SHP77 (cell line): ENCODE measurements at regions not wholly inside any gene's neighbourhood (a gene's known extent, or its start where the extent isn't known, plus 50 kb on each side); places are given as distances from the start of the nearest gene placed in this dataset.

ENCODE experiments used
- DNase-seq, 2 experiments: peaks; one replicate each; lab custom pipeline; 2025; lab: John Stamatoyannopoulos, UW

DNA sequence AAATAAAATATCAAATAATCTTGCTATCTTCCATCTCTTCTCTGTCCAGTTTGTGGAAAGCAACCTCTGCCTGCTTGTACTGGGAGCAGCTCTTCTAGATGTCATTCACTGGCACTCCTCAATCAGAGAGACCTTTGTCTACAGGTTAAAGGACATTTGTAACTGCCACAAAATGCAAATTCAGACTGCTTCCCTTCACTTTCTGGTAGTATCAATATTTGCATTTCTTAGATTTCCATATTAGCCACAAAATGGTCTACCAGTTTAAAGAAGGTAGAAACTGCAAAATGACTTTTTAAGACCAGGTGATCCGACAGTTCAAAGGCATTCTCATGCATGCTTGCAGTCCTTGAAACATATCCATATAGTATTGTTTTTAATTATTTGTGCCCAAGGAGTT is 51.7 kb upstream of the RCN1 start:
- no peak for DNase-seq

DNA sequence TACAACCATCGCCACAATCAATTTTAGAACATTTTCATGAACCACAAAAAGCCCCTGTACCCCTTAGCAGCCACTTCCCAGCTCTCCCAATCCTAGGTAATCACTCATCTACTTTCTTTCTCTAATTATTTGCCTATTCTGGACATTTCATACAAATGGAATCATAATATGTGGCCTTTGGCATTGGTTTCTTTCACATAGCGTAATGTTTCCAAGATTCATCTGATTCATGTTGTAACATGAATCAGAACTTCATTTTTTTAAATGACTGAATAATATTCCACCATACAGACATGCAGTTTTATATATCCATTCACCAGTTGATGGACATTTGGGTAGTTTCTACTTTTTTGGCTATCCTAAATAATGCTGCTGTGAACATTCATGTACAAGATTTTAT is 56.2 kb upstream of the RCN1 start:
- DNase-seq: no peak

DNA sequence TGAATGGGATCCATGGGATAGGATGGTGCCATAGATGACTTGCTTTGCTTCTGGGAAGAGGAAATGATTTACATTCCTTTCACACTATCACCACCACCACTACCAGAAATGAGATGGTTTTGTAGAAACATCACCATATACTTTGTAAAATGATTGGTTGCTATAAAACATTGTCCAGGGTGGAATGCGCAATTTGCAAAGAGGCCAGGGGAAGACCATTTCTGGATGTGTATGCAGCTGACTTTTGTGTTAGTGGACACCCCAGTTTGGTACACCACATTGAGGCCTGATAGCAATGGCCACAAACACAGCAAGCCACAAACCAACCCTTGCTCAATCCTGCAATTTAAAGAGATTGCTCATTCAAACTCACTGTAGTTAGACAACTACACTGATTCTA is 56.7 kb upstream of the RCN1 start:
- no peak for DNase-seq

DNA sequence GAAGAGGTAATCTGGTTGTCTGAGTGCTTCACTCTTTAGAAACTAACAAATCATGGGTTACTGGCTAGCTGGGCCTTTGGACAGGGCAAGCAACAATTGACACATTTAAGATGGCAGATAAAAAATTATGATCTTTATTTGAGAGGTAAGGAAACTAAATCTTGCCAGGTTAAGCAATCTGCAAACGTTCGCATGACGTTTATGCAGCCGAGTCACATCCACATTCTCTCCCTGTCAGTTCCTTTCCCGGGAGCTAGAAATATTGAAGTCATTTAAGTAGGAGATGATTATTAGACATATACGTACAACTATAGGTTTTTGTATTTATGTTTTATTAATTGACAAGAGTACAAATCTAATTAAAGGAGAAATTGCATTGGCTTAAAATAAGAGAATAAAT is 57.4 kb upstream of the RCN1 start:
- no peak for DNase-seq

DNA sequence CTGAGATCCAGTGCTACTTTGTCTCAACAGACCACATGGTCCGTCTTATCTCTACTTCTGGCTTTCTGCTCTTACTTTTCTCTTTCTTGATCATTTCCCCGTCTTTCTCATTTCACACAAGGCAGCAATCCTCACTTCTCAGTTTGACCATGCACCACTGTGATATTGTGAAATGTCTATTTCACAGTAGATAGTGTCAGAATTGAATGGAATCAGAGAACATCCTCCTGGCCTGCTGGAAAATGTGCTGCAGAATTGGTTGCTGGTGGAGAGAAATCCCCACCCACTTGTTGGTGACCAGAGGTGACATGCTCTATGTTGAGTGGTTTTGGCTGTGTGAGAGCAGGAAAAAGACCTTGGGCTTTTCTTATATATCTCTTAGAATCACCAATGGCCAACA is 57.8 kb upstream of the RCN1 start:
- DNase-seq: no peak

DNA sequence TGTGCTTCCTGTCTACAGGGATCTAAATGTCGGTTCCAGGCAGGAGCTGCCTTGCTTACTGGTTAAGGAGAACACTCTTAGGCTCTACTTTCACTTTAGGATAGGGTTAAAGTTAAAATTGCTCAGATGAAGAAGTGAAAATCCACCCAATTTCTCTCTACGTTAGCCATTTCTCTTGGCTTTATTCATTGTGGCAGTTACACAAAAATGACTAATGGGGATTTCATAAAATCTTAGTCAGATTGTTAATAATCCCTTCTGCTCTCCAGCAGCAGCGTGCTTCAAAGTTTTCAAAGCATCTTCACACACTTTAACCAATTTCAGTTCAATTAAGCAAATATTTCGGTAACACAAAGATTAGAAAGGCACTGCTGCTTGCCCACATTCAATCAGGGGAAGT is 58.4 kb upstream of the RCN1 start:
- no peak for DNase-seq

DNA sequence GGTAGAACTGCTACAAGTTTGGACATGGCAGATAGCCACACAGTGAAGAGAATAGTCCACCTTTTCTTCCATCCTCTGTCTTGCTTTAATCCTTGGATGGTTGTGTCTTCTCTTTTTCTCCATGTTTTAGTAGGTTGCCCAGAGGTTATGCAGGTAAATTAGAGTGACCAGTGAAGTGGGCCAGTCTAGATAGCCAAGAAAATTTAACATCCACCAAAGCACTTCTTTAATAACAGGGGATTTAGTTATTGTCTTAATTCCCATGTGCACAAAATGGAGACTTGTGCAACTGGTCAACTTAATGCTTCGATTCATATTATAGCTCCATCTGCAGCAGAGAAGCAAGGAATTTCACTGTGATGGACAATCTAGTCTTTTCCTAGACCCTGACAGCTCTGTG is 58.8 kb upstream of the RCN1 start:
- DNase-seq: no peak

DNA sequence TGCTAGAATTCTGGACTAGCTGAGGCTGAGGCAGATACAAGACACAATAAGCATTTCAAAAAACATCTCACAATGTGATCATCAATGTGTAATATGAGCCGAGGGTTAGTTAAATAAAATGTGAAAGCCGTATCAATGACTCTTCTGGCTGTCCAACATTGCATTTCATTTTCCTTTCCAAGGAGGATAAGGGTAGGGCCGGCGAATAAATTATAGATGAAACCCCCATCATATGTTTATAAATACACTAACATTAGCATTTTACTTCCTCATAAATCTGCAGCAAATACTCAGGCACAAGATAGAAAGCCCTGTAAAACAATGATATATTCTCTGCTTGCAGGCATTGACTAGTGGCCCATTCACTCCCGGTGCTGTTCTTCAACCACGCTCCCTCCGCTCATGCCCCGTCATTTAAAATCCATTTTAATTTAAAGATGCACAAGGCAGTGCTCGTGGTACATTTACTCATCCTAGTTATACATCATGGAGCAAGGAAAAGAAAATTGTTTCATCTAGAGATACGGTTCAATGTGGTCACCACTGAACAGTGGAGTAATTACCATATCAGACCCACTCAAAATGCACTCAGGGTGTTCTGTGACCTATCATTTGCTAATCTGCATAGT is 59.9 kb upstream of the RCN1 start:
- no peak for DNase-seq

DNA sequence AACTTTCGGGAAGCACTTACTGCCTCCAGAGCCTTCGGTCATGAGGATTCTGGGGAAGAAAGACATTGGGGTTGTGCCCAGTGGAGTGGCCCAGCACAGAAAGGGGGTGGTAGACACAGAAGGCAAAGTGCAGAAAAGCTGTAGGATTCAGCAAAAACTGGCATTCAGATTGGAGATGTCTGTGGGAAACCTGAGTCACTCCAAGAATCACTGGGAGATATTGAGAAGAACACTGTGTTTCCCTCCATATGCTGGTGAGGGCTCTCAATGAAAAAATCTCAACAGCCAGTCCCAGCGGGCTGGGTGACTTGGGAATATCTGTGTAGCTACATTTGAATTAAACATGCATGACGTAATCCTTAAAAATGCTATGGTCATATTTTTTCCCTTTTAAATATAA is 61.2 kb upstream of the RCN1 start:
- no peak for DNase-seq

DNA sequence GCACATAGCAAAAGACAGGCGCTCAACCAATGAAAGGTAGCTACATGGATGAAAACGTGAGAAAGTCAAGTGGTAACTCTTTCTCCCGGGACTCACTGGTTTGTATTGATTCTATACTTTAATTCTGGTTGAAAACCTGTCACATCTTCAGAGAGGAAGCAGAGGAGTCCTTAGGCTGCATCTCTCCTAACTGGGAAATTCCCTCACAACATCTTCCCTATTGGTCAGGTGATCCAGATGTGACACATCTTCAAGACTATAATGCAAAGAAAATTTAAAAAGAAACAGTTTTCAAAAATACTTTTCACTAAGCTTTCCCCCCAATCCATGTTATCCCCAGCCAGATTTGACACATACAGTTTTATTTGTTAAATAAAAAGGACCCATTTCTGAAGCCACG is 62.7 kb upstream of the RCN1 start:
- no peak for DNase-seq

DNA sequence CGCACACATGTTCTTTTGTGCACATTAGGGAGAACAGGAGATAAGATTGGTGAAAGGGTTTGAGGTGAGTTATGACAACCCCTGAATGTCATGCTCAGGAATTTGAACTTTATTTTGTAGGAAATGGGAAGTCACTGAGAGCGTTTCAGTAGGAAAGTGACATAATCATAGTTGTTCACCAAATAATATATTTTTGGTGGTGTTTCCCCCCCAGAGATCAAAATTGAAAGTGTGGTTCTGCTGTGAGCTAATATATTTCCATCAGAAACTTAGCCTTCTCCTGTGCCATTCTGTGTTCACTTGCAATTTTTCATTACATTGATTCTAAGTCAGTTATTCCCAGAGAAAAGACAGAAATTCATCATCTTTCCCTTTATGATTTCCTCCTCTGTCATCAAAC is 64.1 kb upstream of the RCN1 start:
- no peak for DNase-seq

DNA sequence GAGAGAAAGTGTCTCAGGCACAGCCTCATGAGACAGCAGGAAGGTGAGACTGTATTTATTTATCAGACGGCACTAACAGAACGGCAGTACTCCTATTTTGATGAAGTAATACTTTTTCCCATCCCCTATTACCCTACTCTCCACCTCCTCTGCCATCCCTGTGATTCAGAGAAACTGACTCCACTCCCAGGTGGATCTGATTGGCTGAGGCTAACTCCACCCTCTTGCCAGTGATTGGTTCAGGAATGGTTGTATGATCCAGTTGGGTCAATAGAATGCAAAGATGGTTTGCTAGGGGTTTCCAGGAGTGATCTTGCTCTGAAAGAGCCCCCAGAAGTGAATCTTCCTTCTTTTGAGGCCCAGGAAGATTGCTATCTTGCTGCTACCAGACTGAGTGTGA is 65.9 kb upstream of the RCN1 start:
- no peak for DNase-seq

DNA sequence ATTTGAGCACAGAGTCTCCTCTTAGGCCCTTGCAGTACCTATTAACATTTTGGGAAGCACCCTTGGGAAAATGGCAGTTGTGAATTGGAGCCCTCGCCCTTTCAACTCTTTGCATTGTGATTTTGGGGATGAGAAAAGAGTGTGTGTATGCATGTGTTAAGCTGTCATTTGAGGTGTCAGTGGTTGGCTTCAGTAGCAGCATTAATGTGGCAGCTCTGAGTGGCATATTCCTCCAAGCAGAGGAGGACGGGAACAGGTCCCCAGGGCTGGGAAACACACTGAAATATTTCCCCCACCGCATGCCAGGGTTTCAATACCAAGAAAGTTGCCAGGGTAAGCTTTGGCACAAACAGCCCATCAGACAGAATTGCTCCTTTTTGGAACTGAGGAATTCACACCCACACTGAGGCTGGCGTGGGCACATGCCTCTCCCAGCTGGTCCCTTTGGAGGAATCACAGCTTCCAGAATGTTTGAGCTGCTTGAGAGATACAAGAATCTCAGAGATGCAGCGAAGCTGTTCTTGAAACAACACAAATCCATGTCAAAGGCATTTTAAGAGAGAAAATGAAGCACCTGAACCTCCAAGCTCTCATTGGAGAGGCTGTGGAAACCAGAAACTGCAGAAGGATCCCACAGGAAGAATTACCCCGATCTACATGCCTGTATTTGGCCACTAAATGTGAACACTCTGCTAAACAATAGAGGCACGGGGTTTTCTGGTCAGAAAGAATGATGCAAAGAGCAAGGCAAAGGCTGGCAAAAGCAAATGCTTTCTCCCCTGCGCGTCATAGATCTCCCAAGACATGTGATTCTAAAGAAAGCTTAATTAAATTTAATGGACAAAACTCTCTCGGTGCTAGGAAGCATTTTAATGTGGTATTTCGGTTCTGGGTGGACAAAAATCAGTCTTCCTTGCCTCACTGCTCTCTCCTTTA is 67.2 kb upstream of the RCN1 start:
- no peak for DNase-seq

DNA sequence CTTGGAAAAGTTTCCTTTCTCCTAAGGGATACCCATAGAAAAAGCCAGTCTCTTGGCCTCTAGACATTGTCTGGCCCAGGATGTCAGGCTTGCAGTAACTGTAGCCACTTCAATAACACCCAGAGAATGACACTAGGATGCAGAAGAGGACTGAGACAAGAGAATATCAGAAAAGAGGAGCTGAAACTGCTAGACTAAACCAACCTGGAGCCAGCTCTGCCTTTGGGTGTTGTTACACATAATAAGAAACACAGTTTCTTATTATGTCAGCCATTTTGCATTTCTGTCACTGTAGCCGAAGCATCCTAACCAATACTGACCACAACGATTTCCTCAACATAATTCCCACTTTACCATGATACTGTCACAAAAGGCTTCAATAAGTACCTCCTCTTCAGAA is 72.2 kb upstream of the RCN1 start:
- no peak for DNase-seq

DNA sequence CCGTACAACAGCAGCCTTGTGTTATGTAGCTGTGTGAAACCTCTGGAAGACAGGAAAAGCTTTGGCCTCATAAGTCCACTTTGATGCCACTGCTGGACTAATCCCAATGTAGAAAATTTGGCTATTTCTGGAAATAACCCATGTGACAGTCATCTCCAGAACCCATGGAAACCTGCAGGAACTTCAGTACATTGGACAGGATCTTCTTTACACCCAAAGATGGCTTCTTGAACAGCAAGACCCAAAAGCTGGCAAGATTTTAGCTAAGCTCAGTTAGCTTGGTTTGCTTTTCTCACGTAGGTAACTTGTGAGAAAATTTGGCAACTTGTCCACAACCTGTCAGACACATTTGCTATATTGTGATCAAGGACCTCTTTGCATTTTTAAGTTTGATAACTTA is 74.8 kb upstream of the RCN1 start:
- DNase-seq: no peak

DNA sequence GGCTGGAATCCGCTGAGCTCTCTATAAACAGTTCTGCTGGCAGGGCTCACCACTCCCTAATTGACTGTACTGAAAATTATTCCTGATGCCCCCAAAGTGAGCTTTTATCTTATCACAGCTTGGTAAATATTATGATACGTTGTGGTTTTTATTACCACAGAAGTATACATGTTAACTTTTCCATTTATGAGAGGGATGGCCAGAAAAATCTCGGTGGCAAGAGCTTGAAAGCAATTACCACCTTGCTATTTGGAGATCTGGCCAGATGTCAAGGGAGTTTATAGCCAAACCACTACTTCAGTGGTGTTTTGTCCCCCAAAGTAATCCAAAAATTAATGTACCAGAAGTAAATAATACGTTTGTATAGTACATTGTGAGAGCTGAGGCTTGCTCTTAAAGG is 75.4 kb upstream of the RCN1 start:
- DNase-seq: no peak

DNA sequence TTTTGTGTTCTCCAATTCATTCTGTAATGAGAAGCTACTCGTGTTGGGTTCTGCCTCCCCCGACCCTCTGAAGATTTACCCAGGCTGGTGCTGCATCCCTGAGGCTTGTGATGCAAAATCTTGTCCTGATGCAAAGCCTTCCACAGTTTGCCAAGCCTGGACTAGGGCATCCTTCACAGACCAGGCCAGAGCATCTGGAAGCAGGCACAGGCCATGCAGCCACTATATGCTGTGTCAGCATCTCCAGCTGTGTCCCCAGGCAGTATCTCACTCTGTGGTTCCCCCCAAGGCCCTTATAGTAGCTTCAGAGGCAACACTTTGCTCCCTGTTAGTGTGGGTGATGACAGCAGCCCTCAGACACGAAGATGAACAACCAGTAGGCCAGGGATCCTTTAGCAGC is 77.3 kb upstream of the RCN1 start:
- no peak for DNase-seq

DNA sequence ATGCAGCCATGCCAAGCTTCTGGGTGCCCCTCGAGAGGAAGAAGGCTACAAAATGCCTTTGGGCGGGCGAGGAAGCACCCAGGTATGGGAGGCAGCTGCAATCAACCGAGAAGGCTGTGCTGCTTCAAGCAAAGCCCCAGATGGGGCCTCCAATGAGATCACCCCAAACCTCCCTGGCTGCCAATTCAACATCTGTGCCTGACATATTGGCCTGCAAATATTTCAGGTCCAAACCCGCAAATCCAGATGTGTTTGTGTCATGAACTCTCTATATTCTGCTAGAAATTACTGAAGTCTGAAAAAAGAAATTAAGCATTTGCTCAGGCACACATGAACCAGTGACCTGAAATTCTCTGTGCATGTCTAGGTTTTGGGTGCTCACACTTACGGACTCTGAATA is 78.8 kb upstream of the RCN1 start:
- no peak for DNase-seq

DNA sequence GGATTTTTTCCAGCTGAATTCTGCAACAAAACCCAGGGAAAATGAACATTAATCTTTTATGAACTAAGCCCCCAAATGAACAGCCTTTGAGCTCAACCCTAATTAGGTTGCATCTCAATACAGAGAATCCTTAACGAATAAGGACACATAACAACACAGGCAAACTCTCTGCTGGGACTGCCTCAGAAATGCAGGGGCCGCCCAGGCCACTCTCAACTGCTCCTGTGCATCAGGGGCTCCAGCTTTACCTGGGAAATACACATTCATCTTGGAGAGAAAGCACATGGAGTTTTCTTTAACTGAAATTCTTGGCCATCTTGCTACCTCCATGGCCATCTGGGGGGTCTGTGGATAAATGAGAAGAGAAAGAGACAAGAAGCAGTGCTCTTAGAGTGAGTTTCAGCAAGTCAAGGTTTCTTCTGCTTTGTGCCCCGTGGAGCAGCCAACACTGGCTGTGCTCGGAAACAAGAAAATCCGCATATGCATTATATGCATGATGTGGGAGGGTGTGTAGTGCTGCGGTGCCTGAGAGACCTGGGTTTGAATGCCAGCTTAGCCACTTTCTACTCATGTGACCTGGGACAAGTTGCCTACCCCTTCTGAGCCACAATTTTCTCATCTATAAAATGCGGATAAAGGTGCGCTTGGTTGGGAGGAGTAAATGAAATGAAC is 81.9 kb upstream of the RCN1 start:
- no peak for DNase-seq

DNA sequence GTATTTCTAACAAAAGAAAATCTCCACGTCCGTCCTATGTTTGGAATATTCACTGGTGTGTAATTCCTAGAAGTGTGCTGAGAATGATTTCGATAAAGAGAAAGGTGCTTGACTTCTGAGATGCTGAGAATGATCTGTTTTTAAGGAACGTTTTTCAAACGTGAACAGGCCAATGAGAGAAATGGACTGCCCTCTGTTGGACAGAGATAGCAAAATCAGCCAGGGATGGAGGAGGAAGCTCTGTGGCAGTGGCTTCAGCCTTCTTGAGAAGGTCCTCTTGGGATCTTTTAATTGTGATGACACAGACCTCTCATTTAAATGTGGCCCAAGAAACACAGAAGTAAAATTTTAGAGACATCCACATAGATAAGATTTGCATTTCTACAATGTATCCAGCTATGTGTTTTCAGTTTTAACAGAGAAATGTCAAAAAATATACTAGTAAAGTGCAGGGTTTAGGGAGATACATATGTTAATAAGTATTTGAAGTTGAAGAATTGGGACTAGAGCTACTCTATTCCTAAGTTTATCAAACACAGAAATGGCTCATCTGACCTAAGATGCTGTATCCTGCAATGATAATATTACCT is 84.0 kb upstream of the RCN1 start:
- DNase-seq: peak; percentile 10 to 19

DNA sequence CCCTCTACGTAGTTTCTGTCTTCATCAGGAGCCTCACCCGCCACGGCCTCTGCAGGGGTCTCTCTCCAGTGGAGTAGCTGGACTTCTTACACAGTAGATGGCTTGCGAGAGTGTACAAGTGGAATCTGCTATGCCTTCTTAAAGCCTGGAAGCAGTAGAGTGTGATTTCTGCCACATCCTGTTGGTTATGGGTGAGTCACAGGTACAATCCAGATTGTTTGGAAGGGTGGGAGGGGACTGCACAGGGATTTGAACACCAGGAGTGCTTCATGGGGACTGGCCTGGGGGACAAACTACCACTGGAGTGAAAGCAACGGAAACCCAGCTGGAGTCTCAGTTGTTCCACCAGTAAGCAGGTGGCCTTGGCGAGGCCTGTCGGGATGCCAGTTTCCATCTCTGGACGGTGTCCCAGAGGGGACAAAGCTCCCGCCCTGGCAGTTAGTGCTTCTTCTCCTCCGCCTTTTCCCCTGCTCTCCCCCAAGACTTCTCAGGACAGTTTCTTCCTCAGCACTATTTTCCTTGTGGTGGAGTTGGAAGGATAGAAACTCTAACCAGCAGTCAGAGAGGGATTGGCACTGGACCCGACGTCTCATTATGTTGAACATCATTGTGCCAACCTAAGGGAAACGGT is 85.0 kb upstream of the RCN1 start:
- no peak for DNase-seq

DNA sequence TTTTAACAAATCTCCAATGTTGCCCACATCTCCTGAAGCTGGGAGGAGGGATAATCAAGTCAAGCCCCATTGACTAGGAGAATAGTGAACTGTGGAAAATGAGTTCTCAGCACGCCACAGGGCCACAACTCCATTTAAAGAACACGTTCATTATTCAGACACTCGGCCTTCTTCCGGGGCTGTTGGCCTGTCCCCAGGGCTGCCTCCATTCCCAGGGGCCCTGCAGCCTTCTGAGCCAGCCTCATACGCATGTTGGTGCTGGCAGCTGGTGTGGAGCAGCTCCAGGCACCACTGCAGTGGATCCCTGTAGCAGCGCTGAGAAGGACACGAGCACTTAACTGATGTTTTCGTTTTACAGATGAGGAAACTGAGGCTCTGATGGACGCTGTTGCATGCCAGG is 87.5 kb upstream of the RCN1 start:
- DNase-seq: no peak
